ENCODE measurements at regions not wholly inside any gene's neighbourhood (a gene's known extent, or its start where the extent isn't known, plus 50 kb on each side); places are given as distances from the start of the nearest gene placed in this dataset.
"Not testable (repeated sequence)": the region's sequence is repeated elsewhere in the genome, so short reads cannot be mapped to it uniquely, and the experiment has no call there.

DNA sequence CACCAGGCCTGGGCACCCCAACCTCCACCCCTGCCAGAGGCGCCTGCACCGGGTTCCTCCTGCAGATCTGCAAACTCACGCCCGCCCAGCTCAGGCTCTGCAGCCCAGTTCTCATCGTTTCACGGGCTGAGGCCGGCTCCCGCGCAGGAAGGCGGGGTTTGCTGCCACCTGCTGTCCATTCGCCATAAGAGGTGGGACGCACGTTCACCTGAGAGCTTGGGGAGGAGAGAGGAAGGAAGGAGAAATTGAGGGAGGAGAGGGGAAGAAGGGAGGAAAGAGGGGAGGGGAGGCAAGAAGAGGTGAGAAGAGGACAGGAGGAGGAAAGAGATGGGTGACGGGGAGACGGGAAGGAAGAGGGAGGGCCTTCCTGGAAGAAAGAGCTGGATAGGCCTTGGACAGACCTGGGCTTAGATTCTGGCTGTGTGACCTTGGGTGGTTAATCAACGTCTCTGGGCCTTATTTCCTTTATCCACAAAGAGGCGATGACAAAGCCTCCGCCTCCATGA, 114.5 kb downstream of the ADRA2C start:
- peak; percentile 89 for DNase-seq (ENCODE audit: low spot score)

DNA sequence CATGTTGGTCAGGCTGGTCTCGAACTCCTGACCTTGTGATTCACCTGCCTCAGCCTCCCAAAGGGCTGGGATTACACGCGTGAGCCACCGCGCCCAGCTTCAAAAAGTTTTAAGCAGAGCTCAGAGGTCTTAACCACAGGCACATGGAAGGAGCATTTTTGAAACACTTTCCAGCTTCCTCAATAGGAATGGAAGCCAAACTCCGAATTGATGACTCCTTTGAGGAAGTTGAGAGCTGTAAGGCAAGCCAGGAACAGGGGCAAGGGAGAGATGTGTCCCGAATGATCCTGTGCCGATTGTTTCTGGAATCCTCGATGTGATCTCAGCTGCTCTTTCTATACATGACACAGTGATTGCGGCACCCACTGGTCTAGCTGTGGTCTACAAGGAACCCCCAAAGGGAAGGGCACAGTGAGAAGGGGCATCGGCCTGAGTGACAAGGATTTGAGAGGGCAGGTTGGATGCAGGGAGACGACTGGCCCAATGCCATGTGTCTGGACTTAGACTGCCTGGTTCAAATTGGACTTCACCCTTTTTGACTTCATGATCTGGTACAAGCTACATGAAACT, 116.2 kb downstream of the ADRA2C start:
- not testable (repeated sequence) for DNase-seq (ENCODE audit: low spot score)

DNA sequence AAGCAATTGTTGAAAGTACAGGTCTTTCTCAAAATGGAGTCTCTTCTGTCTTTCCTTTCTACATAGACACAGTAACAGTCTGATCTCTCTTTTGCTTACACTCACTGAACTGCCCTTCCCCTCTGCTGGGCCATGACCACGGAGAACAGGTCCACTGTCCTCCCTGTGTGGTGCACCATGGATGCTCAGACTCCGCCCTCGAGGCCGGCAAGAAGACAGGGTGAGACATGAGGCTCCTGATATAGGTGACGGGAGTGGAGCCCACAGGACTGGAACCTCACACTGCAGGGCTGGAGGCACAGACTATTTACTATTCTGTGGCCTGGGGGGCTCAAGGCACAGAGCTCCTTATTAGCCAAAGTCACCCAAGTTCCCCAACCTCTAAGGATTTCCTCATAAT, 118.1 kb downstream of the ADRA2C start:
- DNase-seq (ENCODE audit: low spot score), result not testable (repeated sequence)

DNA sequence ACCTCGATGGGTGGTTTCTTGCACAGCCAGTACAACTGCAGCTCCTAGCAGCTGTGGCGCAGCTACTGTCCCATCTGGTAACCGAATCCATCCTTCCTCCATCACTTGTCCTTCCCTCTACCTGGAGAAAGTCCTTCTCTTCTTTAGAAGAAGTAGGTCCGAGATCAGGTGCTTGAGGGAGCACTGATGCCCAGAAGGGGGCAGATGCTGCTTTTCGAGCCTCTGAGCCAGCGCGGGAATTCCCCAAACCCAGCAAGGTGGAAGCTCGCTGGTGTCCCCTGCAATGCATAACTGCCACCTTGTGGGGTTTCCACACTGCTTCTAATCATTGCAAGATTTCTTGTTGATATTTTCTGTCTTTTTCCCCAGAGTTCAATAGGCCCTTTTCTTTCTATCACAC, 127.4 kb downstream of the ADRA2C start:
- DNase-seq (ENCODE audit: low spot score), result not testable (repeated sequence)

DNA sequence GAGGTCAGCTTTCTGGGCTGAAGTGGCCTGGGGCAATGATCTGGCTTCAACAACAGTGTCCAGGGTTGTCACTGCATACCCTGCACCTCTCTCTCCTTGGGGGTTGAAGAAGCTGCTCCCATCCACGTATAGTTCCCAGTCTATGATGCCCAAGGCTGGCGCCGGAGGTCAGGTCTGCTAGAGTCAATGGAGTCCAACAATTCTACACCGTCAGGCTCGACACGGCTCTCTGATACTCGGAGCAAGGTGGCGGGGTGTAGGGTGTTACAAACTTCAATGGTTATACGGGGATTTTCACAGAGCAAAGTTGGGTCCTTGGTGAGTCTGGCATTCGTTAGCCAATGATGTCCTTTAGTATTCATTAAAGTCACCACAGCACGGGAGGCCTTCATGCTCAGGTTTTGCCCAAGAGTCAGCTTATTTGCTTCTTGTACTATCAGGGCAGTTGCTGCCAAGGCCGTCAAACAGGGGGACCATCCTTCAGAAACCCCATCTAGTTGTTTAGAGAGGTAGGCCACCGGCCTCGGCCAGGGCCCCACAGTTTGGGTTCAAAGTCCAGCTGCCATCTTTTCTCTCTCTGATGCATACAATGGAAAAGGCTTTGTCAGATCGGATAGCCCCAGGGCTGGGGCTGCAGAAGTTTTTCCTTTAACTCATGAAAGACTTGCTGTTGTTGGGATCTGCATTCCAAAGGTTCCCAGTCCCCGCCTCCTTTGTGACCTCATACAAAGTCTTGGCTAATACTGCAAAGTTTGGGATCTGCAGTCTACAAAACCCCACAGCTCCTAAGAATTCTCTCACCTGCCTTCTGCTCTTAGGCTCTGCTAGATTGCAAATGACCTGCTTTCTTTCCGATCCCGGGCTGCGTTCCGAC, 128.1 kb downstream of the ADRA2C start:
- DNase-seq (ENCODE audit: low spot score), result not testable (repeated sequence)

DNA sequence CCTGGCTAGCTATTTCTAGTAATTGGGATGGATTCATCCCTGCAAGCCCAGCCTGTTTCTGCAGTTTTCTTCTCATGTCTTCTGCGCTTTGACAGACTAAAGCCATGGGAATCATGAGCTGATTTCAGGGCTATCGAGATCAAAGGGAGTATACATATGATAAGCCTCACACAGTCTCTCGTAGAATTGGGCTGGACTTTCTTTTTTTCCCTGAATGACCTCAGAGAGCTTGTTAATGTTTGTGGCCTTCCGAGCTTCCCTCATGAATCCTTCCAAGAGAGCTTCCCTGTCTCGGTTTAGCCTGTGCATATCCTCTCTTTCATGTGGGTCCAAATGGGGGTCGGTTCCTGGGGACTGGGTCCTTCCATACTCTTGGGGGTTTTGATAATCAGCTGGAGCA, 130.3 kb downstream of the ADRA2C start:
- DNase-seq (ENCODE audit: low spot score), result no peak

DNA sequence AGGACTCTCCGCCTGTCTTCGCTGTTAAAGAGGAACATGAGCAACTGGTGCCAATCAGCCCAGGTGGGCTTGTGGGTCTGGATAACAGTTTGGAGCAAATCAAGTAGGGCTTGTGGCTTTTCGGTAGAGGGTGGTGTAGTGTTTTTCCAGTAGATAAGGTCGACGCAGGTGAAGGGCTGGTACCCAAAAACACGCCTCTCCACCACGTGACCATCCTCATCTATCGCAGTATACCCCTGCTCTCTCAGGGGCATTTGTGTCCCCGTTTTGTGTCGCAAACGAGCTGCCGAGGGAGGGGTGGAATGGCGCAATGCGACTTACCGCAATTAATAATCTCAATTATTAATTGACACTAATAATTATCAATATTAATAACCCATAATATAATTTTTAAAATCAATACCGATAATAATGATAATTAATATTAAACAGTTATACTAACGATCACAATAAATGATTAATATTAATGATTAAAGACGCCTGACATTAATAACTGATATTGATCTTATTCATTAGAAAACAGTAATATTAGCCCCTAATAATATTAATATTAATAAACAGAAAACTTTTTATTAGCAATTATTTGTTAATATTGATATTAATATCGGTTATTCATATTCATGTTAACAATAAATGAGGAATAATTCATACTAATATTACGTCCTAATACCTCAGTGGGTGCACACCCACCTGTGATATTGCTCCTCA, 130.8 kb downstream of the ADRA2C start:
- not testable (repeated sequence) for DNase-seq (ENCODE audit: low spot score)

DNA sequence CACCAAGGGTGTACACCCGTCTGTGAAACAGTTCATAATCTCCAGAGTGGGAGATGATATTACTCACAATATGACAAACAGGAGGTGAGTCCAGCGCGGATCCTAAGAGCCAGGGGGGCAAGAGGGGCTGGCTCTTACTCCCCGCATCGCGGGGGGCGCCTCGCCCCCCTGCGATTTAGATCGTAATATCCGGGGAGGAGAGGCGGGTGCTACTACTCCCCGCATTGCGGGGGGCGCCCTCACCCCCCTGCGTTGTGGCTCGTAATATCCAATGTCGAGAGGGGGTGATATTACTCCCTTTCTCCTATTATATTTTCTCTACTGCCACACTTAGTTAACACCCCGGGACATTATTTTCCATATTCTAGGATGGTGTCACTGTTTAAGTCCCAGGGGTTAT, 131.9 kb downstream of the ADRA2C start:
- no peak for DNase-seq (ENCODE audit: low spot score)

DNA sequence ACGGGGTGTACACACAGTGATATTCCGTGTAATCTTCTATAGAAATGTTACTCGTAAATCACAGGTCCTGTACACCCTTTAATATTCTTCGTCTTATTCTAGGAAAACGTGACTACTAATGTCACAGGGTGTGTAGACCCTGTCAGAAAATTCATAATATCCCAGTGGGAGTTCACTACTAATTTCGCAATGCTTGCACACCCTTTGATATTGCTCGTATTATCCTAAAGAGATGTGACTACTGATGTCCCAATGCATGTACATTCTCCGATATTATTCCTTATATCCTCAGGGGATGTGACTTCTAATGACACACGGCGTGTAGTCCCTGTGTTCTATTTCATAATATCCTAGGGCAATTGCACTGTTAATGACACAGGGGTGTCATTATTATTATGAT, 132.7 kb downstream of the ADRA2C start:
- not testable (repeated sequence) for DNase-seq (ENCODE audit: low spot score)

DNA sequence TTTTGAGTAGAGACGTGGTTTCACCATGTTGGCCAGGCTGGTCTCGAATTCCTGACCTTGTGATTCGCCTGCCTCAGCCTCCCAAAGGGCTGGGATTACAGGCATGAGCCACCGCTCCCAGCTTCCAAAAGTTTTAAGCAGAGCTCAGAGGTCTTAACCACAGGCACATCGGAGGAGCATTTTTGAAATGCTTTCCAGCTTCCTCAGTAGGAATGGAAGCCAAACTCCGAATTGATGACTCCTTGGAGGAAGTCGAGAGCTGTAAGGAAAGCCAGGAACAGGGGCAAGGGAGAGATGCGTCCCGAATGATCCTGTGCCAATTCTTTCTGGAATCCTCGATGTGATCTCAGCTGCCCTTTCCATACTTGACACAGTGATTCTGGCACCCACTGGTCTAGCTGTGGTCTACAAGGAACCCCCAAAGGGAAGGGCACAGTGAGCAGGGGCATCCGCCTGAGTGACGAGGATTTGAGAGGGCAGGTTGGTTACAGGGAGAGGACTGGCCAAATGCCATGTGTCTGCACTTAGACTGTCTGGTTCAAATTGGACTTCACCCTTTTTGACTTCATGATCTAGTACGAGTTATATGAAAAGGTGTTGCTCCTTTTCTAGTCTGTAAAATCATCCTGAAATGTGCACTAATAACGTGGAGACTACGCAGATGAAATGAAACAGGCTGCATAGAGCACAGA, 138.2 kb downstream of the ADRA2C start:
- not testable (repeated sequence) for DNase-seq (ENCODE audit: low spot score)

DNA sequence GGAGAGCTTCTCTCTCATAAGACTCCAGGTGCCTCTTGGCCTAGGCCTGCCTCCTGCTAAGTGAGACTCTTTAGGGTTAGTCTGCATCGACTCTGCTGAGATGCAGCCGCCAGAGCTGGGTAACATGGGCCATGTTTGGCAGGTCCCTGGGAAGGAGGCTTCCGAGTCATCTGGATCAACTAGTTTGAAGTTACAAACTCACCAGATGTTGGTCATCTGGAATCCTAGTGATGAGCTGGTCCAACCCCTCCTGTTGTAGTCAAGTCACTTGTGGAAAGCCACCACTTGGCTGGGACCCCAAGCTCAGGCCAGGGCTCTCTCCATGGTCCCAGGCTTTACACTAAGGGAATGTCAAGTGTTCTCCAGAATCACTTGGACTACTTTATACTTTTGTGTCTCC, 143.4 kb downstream of the ADRA2C start:
- DNase-seq (ENCODE audit: low spot score), result not testable (repeated sequence)

DNA sequence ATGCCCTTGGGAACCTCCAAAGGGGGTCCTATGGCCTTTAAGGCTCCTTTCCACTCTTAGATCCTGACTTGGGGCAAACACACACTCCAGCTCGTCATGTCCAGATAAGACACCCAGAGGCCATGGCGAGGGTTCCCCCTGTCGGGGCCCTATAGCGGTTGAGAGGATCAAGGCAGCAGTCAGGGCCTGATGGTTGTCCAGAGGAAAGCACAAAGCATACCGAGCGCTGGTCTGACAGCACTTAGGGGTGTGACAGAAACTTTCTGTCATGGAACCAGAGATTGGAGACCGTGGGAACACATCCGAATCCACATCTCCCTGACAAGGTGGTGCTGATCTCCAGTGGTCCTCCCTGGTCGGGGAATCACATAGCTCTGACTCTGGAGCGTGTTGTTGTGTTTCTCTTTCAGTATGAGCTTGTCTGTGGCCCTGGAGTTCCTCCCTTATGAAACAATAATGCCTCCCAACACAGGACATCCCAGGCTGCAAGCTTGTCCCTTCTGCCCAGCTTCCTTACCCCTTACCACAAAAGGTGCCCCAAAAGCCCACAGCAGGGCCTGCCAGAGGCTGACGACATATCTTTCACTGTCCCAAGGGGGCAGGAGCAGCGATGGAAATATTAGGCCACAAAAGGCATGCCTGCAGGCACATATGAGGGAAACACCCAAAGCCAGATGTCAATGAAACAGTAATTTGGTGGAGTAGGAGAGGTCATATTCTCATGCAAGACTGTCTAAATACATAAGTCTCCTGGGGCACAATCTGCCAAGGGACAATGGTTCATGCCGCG, 144.2 kb downstream of the ADRA2C start:
- DNase-seq (ENCODE audit: low spot score), result not testable (repeated sequence)

DNA sequence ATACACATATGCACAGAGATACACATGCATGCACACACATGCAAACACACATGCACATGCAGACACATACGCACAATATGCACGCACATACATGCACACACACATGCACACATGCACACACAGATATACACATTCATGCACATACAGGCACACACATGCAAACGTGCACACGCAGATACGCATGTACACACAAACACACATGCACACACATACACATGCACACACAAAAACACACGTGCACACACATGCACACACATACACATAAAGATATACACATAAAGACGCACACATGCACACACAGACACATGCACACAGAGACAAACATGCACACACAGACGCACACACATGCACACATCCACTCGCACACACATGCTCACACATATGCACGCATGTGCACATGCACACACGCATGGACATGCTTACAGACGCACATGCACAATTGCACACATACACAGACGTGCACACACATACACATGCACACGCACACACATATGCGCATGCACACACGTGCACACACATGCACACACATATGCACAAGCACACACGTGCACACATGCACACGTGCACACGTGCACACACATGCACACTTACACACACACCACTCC, 145.2 kb downstream of the ADRA2C start:
- no peak for DNase-seq (ENCODE audit: low spot score)

DNA sequence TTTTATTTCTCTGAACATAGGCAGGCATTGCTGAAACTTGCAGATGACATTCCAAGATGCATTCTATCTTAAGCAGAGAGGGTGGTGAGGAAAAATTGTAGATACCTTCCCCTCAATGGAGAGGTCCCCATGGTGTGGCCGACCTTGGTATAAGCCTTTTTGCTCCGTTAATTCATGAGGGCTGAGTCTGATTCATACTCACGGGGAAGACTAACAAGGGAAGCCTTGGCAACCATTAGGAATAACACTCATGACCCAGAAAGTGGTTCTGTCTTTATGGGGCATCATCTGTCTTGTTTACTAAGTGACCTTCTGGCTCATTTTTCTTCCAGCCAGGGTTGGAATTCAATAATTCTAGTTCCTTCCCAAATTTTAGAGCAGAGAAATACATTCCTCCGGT, 148.3 kb downstream of the ADRA2C start:
- DNase-seq (ENCODE audit: low spot score), result not testable (repeated sequence)

DNA sequence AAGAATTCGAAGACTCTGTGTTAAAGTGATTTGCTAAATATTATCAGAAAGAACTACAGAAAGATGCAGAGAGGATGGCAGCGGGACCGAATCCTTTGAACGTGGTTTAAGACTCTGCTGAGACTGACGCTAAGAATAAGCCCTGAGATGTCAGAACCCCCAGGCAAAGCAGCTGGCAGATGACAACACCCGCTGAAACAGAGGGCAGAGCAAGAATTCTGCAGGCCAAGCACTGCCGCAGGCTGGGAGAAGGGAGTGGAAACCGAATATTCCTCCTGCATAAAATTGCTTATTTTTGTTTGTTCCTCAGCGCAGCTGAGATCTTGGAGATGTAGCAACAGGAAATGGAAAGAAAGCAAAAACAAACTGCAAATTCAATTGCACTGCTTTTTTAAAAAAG, 153.3 kb downstream of the ADRA2C start:
- not testable (repeated sequence) for DNase-seq (ENCODE audit: low spot score)

DNA sequence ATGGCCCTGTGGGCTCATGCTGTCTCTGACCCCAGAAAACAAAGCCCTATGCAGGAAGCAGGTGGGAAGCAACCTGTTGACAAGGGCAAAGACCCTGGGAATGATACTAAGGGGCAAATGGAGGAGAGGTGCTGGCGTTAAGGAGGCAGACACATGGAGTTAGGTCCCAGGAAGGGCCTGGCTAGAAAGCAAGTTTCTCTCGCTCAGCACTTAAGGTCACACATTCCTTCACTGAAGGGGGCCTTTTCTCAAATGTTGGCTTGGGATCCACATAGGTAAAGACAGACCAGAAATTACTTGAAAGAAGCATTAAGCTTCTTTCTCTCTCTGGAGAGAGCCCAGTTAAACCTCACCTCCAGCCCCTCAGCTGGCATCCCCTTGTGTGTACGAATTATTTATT, 155.7 kb downstream of the ADRA2C start:
- not testable (repeated sequence) for DNase-seq (ENCODE audit: low spot score)

DNA sequence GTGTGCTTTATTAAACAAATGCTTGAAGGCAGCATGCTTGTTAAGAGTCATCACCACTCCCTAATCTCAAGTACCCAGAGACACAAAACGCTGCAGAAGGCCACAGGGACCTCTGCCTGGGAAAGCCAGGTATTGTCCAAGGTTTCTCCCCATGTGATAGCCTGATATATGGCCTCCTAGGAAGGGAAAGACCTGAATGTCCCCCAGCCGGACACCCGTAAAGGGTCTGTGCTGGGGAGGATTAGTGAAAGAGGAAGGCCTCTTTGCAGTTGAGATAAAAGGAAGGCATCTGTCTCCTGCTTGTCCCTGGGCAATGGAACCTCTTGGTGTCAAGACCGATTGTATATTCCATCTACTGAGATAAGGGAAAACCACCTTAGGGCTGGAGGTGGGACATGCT, 159.7 kb downstream of the ADRA2C start:
- not testable (repeated sequence) for DNase-seq (ENCODE audit: low spot score)

DNA sequence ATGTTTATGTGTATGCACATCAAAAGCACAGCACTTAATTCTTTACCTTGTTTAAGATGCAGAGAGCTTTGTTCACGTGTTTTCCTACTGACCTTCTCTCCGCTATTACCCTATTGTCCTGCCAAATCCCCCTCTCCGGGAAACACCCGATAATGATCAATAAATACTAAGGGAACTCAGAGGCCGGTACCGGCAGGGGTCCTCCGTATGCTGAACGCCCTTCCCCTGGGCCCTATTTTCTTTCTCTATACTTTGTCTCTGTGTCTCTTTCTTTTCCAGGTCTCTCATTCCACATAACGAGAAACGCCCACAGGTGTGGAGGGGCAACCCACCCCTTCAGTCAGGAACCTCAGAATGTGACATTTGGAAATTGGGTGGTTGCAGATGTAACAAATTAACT, 160.1 kb downstream of the ADRA2C start:
- not testable (repeated sequence) for DNase-seq (ENCODE audit: low spot score)

DNA sequence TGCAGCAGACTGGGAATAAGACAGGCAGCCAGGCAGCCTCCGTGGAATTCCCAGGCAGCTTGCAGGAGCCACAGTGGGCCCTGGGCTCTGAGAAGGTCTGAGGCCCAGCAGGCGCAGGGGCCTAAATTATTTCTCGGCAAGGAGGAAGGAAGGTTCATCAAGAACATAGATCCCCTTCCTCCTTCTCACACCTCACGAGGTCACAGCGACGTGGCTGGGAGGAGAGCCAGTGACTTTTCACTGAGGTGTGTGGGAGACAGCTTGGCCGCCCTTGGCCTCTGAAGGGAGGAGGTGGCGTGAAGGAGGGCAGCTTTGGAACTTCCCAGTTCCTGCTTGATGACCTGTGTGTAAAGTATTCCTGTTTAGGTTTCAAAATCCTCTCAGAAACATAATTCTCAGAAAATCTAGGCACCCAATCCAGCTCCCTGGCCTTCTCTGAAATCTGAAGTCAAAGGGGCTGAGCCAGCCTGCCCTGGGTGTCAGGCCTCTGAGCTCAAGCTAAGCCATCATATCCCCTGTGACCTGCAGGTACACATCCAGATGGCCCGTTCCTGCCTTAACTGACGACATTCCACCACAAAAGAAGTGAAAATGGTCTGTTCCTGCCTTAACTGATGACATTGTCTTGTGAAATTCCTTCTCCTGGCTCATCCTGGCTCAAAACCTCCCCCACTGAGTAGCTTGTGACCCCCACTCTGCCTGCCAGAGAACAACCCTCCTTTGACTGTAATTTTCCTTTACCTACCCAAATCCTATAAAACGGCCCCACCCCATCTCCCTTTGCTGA, 161.0 kb downstream of the ADRA2C start:
- not testable (repeated sequence) for DNase-seq (ENCODE audit: low spot score)

DNA sequence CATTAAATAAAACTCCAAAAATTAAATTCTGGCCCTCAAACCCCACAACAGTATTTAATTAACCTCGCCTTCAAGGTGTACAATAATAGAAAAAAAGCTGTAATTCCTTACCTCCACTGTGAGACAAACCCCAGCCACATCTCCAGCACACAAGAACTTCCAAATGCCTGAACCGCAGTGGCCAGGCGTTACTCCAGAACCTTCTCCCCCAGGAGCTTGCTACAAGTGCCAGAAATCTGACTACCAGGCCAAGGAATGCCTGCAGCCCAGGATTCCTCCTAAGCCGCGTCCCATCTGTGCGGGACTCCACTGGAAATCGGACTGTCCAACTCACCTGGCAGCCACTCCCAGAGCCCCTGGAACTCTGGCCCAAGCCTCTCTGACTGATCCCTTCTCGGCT, 163.2 kb downstream of the ADRA2C start:
- not testable (repeated sequence) for DNase-seq (ENCODE audit: low spot score)

All from D341Med (cell line).